GM19351 (cell line): ENCODE measurements at regions not wholly inside any gene's neighbourhood (a gene's known extent, or its start where the extent isn't known, plus 50 kb on each side); places are given as distances from the start of the nearest gene placed in this dataset.

Experiments used
- ATAC-seq: cut with Tn5 transposase; IDR thresholded peaks from one replicate; pipeline ENCODE4 v1.9.1; 2021; ENCODE audit warnings: mild to moderate bottlenecking, moderate library complexity; ENCODE audit not compliant: unreplicated experiment

- no peak for ATAC-seq
Measured at GRCh38 chr4:163948920-163949455, 454.5 kb downstream of the TMA16 start.

- ATAC-seq = no peak
Measured at GRCh38 chr4:163949976-163950601, 455.6 kb downstream of the TMA16 start.

GRCh38 chr4:163955288-163955687 lies 460.8 kb downstream of the TMA16 start:
- ATAC-seq = no peak

DNA sequence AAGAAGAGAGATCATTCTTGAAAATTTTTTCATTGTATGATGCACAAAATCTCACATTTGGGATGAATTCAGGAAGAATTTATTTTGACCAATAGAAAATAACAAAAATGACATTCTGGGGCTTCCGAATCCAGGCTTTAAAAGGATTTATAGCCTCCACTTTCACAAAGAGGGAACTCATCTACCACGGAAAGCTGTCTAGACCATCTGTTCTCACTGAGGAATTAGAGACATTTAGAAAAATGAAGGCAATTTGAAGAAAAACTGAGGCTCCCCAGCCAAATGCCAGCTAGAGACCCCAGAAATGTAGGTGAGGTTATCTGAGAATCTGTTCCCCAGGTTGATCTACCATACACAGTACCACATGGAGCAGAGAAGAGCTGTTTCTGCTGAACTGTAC lies 464.3 kb downstream of the TMA16 start:
- no peak for ATAC-seq

DNA sequence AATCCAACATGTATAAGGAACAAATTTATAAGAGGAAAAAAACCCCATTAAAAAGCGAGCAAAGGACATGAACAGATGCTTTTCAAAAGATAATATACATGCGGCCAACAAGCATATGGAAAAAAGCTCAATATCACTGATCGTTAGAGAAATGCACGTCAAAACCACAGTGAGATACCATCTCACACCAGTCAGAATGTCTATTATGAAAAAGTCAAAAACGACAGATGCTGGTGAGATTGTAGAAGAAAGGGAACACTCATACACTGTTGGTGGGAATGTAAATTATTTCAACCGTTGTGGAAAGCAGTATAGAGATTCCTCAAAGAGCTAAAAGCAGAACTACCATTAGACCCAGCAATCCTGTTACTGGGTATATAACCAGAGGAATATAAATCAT lies 465.4 kb downstream of the TMA16 start:
- no peak for ATAC-seq

GRCh38 chr4:163966612-163967011 lies 472.1 kb downstream of the TMA16 start:
- no peak for ATAC-seq

- no peak for ATAC-seq
Measured at GRCh38 chr4:163967263-163967662, 472.8 kb downstream of the TMA16 start.

DNA sequence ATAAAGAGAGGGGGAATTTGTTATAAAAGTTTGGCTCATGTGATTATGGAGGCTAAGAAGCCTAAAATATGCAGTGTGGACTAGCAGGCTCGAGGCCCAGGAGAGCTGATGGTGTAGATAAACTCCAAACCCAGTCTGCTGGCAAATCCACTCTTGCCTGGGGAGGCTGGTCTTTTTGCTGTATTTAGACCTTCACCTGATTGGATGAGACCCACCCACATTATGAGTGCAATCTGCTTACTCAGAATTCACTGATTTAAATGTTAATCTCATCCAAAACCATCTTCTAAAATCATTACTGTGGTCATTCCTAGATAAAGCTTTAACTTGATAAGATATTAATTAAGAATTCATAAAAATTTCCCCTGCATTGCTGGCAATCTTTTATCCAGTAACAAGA lies 473.2 kb downstream of the TMA16 start:
- ATAC-seq = no peak

DNA sequence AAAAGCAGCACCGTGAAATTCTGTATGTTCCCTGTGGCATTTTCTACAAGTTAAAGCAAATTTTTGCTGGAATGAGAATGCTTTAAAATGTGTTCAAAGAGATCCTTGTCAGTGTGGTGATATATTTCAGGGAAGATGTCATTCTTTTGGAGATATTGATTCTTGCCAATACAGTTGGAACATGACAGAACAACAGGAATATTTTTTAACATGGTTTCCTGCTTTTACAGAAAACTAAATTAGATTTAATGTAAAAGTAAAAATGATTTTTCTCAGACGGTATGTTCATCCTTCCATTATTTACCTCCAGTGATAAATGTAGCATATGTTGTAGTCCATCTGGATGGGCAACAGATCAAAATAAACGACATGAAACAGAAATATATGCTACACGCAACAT lies 474.8 kb downstream of the TMA16 start:
- no peak for ATAC-seq

- ATAC-seq = no peak
Measured at GRCh38 chr4:163976588-163976987, 482.1 kb downstream of the TMA16 start.

- ATAC-seq = no peak
Measured at GRCh38 chr4:163988391-163988790, 493.9 kb downstream of the TMA16 start.

DNA sequence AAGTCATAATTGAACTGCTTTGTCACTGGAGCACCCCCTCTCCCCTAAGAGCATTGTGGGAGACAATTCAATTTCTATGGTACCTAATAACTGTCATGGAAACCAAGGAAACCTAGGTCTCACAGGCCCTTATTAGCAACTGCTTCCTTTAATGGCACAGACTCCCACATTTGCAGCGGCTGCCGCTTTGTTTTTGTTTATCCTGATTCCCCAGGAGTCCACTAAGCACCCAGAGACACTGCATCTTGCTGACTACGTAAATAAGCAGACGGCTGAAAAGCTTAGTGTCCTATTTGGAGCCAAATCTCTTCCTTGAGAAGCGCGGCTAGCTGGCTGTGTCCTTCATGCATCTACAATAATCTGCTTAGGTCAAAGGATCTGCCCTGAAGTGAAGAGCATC lies 494.4 kb downstream of the TMA16 start:
- ATAC-seq = no peak

DNA sequence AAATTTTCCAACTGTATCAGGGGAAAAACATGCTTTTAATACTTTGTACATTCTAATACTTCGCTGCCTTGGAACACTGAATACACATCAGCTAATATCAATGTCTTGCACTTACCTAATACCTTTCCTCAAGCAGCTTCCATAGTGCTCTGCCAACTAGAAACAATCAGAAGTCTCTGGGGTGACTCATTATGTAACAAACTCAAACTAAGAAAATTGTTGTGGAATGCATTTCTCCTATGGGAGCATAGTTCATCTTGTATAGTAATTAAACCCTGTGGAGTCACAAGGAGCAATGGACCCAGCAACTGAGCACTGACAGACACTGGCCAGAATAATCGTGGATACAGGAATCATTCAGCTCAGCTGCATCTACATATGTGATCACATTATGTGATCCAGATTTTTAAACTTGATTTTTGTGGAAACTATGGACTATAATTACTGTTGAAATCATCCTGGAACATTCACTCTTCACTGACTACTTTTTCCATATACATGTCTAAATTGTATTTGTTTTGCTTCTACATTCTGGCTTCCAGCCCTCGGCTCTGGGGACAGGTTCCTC lies 496.9 kb downstream of the TMA16 start:
- no peak for ATAC-seq

GRCh38 chr4:164009435-164009834 lies 514.9 kb downstream of the TMA16 start:
- no peak for ATAC-seq

DNA sequence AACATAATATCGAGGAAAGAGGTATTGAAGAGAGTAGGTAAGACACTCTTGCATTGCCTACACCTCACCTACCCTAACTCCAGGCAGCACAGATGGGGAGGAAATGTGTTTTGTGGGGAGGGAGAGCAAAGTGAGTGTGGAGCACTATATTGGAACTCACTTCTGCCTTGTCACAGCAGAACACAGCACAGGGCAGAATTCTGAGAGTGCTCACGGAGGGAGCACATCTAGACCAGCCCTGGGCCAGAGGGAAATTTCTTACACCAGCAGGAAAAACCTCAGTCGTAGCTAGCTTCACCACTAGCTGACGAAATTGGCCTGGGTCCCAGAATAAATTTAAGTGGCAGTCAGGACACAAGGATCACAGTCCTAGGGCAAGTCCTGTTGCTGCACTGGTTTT lies 517.3 kb downstream of the TMA16 start:
- ATAC-seq = no peak

DNA sequence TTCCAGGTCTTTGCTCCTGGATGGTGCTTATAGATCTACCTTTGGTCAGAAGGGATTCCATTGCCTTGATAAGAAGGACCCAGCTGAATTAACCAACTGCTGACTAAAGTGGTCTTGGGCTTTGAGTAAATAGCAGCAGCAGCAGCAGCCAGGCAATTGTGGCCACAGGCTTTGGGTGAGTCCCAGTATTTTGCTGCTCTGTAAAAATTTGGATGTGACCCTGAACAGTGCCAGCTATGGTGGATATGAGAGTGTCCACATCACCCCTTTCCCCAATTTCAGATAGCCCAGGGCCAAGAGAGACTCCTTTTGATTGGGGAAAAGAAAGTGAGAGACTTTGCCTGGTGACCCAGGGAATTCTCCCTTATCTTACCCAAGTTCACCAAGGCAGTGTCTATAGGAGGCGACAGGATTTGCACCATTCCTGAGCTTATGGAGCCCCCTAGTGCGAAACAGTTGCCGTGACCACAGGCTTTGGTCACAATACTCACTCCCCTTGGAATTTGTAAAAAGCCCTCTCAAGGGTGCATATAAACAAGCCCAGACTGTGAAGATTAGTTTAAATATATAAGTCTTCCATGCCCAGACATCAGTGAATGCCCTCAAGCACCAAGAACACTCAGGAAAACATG lies 518.0 kb downstream of the TMA16 start:
- ATAC-seq = peak; percentile 83

GRCh38 chr4:164021947-164022346 lies 527.5 kb downstream of the TMA16 start:
- no peak for ATAC-seq

- peak; percentile 44 for ATAC-seq
Measured at GRCh38 chr4:164023214-164023613, 528.7 kb downstream of the TMA16 start.

GRCh38 chr4:164027805-164028204 lies 533.3 kb downstream of the TMA16 start:
- peak; percentile 80 for ATAC-seq

DNA sequence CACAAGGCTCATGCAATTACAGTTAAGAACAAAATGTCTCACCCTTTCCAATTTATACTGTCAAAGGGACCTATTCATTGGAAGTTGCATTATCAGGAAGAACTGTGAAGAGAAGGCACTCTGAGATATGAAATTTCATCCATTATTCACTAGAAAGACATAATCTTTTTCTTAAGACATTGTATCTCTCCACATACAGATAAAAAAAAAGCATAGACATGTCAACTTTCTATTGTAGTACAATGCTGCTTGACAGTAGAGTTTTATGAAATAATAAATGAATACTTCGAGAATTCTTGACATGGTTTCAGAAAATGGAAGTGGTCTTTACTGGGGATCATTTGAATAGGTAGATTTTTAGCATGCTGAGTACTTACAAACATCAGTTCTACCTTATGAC lies 545.0 kb downstream of the TMA16 start:
- ATAC-seq = no peak

DNA sequence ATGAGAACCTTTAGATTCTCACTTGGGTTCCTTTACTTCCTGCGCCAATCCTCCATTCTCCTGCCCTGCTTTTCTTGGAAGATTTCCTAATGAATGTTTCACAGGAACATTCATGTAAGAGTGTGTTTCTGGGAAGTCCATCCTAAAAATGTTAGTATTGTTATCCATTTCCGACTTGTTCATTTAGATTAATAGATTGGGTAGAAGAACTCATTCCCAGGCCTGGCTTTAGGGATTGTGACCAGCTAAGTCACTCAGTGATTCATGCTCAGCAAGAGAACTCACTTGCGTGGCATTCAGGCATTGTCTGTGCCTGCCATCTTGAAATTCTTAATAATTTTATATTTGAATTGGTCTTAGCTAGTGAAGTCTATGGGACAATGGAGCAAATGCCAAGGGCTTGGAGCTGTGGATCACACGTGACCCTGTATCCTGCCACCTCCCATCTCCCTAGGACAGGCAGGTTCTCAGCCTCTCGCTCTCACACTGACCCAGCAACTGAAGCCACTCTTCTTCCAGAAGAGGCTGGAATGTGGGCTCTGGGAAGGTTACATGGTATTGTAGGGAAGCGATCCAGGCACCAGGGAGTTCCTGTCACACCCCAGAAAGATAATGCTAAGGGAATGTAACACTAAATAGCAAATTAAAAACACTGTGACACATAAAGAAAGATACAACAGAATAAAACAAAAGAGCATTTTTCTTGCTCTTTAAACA lies 562.1 kb downstream of the TMA16 start:
- ATAC-seq = no peak
